HG03439 (cell line): ENCODE measurements at regions not wholly inside any gene's neighbourhood (a gene's known extent, or its start where the extent isn't known, plus 50 kb on each side); places are given as distances from the start of the nearest gene placed in this dataset.
"Not testable (repeated sequence)": the region's sequence is repeated elsewhere in the genome, so short reads cannot be mapped to it uniquely, and the experiment has no call there.

ENCODE experiments used
- ATAC-seq: cut with Tn5 transposase; IDR thresholded peaks from one replicate; pipeline ENCODE4 v1.9.1; 2021; ENCODE audit warnings: mild to moderate bottlenecking, moderate library complexity; ENCODE audit not compliant: unreplicated experiment

- not testable (repeated sequence) for ATAC-seq
Measured at GRCh38 chrY:26372480-26372879, 750.6 kb downstream of the CDY1 start.

GRCh38 chrY:26408671-26409328, 786.9 kb downstream of the CDY1 start:
- ATAC-seq: no peak

GRCh38 chrY:26409329-26409712, 787.4 kb downstream of the CDY1 start:
- no peak for ATAC-seq
